ENCODE measurements at regions not wholly inside any gene's neighbourhood (a gene's known extent, or its start where the extent isn't known, plus 50 kb on each side); places are given as distances from the start of the nearest gene placed in this dataset.

- DNase-seq (ENCODE audit: low read depth, low spot score), result no peak
These were observed 2220.5 kb downstream of the NCAM2 start for GRCh38 chr21:23218667-23219066.

GRCh38 chr21:23217597-23217996 is 2219.4 kb downstream of the NCAM2 start:
- DNase-seq (ENCODE audit: low read depth, low spot score), result no peak

GRCh38 chr21:23215261-23215660 is 2217.1 kb downstream of the NCAM2 start:
- no peak for DNase-seq (ENCODE audit: low read depth, low spot score)
